ENCODE measurements at regions not wholly inside any gene's neighbourhood (a gene's known extent, or its start where the extent isn't known, plus 50 kb on each side); places are given as distances from the start of the nearest gene placed in this dataset.

DNA sequence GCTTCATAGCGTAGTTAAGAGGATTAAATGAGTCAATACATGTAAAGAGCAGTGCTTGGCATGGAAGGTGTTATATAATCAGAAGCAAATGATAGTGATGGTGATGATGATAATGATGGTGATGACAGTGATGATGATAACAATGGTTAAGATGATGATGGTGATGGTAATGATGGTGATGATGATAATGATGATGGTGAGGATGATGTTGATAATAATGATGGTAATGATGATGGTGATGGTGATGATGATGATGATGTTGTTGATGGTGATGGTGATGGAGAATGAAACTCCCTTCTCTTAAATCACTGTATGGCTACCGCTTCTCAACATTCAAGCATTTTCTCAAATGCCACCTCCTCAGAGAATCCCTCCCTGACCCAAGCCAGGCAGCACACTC is 190.5 kb downstream of the TMEM132E start (continued):
- TF ChIP-seq, protein P1, sequence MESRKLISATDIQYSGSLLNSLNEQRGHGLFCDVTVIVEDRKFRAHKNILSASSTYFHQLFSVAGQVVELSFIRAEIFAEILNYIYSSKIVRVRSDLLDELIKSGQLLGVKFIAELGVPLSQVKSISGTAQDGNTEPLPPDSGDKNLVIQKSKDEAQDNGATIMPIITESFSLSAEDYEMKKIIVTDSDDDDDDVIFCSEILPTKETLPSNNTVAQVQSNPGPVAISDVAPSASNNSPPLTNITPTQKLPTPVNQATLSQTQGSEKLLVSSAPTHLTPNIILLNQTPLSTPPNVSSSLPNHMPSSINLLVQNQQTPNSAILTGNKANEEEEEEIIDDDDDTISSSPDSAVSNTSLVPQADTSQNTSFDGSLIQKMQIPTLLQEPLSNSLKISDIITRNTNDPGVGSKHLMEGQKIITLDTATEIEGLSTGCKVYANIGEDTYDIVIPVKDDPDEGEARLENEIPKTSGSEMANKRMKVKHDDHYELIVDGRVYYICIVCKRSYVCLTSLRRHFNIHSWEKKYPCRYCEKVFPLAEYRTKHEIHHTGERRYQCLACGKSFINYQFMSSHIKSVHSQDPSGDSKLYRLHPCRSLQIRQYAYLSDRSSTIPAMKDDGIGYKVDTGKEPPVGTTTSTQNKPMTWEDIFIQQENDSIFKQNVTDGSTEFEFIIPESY (IDR thresholded peaks at IDR 0.05) = no peak
- TF ChIP-seq, protein P2, sequence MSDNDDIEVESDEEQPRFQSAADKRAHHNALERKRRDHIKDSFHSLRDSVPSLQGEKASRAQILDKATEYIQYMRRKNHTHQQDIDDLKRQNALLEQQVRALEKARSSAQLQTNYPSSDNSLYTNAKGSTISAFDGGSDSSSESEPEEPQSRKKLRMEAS (IDR thresholded peaks at IDR 0.05) = no peak
- no peak for TF ChIP-seq NR2F2 (IDR thresholded peaks at IDR 0.05)
- no peak for TF ChIP-seq HNF4G (IDR thresholded peaks at IDR 0.05)
- TF ChIP-seq RAD21 (IDR thresholded peaks at IDR 0.05) = no peak
- TF ChIP-seq FOXA2 (IDR thresholded peaks at IDR 0.05) = no peak
- TF ChIP-seq TAF1 (conservative IDR thresholded peaks at IDR 0.05) = no peak

DNA sequence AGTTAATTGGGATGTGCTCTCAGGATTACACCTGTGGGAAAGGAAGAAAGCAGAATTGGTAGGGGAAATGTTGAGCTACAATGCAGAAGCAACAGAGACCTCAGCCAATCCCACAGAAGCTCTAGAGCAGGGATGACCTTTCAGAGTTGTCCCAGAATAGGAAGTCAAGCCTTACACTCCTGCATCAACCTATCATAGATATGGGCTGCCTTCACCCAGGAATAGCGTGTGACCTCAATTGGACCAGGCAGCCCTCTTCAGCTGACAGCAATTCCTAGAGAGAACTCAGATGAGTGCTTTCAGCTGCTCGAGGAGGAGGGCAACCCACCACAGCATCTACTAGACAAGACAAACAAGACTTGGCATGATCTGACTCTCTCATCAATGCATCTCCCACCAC is 189.7 kb downstream of the TMEM132E start:
- 69% methylated on average over 2 of the region's 2 CpGs for WGBS
- Histone ChIP-seq H3K36me3 (ENCODE audit: control insufficient read depth in 4 of 4, insufficient read depth in 3 of 4, low read depth in 1 of 4, low read length in 3 of 4) (no peaks in the 10 kb centered on the region), H3K9ac (ENCODE audit: low read depth in 1 of 2, low read length in 2 of 2) (no peak overlapping the region), H3K27ac (ENCODE audit: low read depth in 1 of 2, low read length in 2 of 2) (no peak overlapping the region), H3K27me3 (ENCODE audit: control insufficient read depth in 4 of 4, insufficient read depth in 4 of 4, low read length in 3 of 4) (peaks cover 0 to 7% (median 2%) of the 10 kb centered on the region in 4 donors), H3K9me3 (ENCODE audit: control insufficient read depth in 4 of 4, low read length in 3 of 4) (peaks cover 0 to 3% (median 0%) of the 10 kb centered on the region in 4 donors), H3K4me1 (ENCODE audit: control insufficient read depth in 4 of 4, insufficient read depth in 4 of 4, low read length in 3 of 4) (no peaks in the 10 kb centered on the region), H3K4me3 (ENCODE audit: low read depth in 1 of 3, low read length in 3 of 3) (no peak overlapping the region)
- TF ChIP-seq YY1 (IDR thresholded peaks at IDR 0.05) (no peak), RXRA (IDR thresholded peaks at IDR 0.05) (no peak), HNF4A (conservative IDR thresholded peaks at IDR 0.05) (no peak), FOXA2 (IDR thresholded peaks at IDR 0.05) (no peak), FOXA1 (IDR thresholded peaks at IDR 0.05) (no peak), TAF1 (conservative IDR thresholded peaks at IDR 0.05) (no peak), NR2F2 (IDR thresholded peaks at IDR 0.05) (no peak), RAD21 (IDR thresholded peaks at IDR 0.05) (no peak), JUND (IDR thresholded peaks at IDR 0.05) (no peak)
- TF ChIP-seq, protein P3, sequence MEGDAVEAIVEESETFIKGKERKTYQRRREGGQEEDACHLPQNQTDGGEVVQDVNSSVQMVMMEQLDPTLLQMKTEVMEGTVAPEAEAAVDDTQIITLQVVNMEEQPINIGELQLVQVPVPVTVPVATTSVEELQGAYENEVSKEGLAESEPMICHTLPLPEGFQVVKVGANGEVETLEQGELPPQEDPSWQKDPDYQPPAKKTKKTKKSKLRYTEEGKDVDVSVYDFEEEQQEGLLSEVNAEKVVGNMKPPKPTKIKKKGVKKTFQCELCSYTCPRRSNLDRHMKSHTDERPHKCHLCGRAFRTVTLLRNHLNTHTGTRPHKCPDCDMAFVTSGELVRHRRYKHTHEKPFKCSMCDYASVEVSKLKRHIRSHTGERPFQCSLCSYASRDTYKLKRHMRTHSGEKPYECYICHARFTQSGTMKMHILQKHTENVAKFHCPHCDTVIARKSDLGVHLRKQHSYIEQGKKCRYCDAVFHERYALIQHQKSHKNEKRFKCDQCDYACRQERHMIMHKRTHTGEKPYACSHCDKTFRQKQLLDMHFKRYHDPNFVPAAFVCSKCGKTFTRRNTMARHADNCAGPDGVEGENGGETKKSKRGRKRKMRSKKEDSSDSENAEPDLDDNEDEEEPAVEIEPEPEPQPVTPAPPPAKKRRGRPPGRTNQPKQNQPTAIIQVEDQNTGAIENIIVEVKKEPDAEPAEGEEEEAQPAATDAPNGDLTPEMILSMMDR (IDR thresholded peaks at IDR 0.05; ENCODE audit: low read depth, low read length, missing input control) = no peak
- TF ChIP-seq, protein P4, sequence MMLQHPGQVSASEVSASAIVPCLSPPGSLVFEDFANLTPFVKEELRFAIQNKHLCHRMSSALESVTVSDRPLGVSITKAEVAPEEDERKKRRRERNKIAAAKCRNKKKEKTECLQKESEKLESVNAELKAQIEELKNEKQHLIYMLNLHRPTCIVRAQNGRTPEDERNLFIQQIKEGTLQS (IDR thresholded peaks at IDR 0.05) = no peak
- DNase-seq (ENCODE audit: low spot score) = no peak

DNA sequence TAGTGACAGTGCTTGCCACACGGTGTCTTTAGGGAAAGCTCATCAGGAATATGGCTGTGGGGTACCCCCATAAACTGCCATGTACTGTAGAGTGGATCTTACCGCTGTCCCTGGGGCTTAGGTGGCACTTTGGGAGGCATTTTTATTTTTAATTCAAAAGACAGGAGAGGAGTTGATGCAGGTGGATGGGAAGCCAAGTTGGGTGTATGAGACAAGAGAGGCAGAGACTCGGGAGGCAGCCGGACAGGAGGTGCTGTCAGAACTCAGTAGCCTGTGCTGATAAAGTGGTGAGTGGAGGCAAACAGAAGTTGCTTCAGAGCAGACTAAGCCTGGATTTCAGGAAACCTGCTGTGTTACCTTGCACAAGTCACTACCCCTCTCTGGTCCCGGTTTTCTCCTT is 185.9 kb downstream of the TMEM132E start:
- 84% methylated on average over 5 of the region's 5 CpGs for WGBS
- no peaks in the 10 kb centered on the region for H3K4me1 ChIP-seq (ENCODE audit: control insufficient read depth in 4 of 4, insufficient read depth in 4 of 4, low read length in 3 of 4)
- H3K9ac ChIP-seq (ENCODE audit: low read depth in 1 of 2, low read length in 2 of 2) = no peak overlapping the region
- no peaks in the 10 kb centered on the region for H3K36me3 ChIP-seq (ENCODE audit: control insufficient read depth in 4 of 4, insufficient read depth in 3 of 4, low read depth in 1 of 4, low read length in 3 of 4)
- H3K9me3 ChIP-seq (ENCODE audit: control insufficient read depth in 4 of 4, low read length in 3 of 4) = no peaks in the 10 kb centered on the region
- no peak overlapping the region for H3K27ac ChIP-seq (ENCODE audit: low read depth in 1 of 2, low read length in 2 of 2)
- no peak overlapping the region for H3K4me3 ChIP-seq (ENCODE audit: low read depth in 1 of 3, low read length in 3 of 3)
- no peaks in the 10 kb centered on the region for H3K27me3 ChIP-seq (ENCODE audit: control insufficient read depth in 4 of 4, insufficient read depth in 4 of 4, low read length in 3 of 4)
- DNase-seq (ENCODE audit: low spot score) = no peak
- TF ChIP-seq EGR1 (IDR thresholded peaks at IDR 0.05; ENCODE audit: low read depth in 2 of 2) (no peak), HNF4G (IDR thresholded peaks at IDR 0.05) (no peak), TAF1 (conservative IDR thresholded peaks at IDR 0.05) (no peak), FOXA1 (IDR thresholded peaks at IDR 0.05) (no peak), RAD21 (IDR thresholded peaks at IDR 0.05) (no peak), SP1 (IDR thresholded peaks at IDR 0.05) (no peak), FOXA2 (IDR thresholded peaks at IDR 0.05) (no peak), YY1 (IDR thresholded peaks at IDR 0.05) (no peak), NR2F2 (IDR thresholded peaks at IDR 0.05) (no peak), RXRA (IDR thresholded peaks at IDR 0.05) (no peak), HNF4A (conservative IDR thresholded peaks at IDR 0.05) (no peak), GABPA (IDR thresholded peaks at IDR 0.05 in 1 of 2, conservative IDR thresholded peaks at IDR 0.05 in 1 of 2) (no peak)
- TF ChIP-seq, protein P1 (IDR thresholded peaks at IDR 0.05) = no peak
- TF ChIP-seq, protein P5, sequence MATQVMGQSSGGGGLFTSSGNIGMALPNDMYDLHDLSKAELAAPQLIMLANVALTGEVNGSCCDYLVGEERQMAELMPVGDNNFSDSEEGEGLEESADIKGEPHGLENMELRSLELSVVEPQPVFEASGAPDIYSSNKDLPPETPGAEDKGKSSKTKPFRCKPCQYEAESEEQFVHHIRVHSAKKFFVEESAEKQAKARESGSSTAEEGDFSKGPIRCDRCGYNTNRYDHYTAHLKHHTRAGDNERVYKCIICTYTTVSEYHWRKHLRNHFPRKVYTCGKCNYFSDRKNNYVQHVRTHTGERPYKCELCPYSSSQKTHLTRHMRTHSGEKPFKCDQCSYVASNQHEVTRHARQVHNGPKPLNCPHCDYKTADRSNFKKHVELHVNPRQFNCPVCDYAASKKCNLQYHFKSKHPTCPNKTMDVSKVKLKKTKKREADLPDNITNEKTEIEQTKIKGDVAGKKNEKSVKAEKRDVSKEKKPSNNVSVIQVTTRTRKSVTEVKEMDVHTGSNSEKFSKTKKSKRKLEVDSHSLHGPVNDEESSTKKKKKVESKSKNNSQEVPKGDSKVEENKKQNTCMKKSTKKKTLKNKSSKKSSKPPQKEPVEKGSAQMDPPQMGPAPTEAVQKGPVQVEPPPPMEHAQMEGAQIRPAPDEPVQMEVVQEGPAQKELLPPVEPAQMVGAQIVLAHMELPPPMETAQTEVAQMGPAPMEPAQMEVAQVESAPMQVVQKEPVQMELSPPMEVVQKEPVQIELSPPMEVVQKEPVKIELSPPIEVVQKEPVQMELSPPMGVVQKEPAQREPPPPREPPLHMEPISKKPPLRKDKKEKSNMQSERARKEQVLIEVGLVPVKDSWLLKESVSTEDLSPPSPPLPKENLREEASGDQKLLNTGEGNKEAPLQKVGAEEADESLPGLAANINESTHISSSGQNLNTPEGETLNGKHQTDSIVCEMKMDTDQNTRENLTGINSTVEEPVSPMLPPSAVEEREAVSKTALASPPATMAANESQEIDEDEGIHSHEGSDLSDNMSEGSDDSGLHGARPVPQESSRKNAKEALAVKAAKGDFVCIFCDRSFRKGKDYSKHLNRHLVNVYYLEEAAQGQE (IDR thresholded peaks at IDR 0.05) = no peak
